ENCODE measurements at regions not wholly inside any gene's neighbourhood (a gene's known extent, or its start where the extent isn't known, plus 50 kb on each side); places are given as distances from the start of the nearest gene placed in this dataset.
A peak's percentile ranks its signal among the peaks of the same experiment; 100 is the strongest.

GRCh38 chr9:93829271-93830011 is 125.7 kb downstream of the BARX1 start:
- FAIRE-seq: no peak
- DNase-seq (ENCODE audit: low spot score): no peak

GRCh38 chr9:93828331-93829097 is 126.6 kb downstream of the BARX1 start:
- no peak for FAIRE-seq
- peak; percentile 2 for DNase-seq (ENCODE audit: low spot score)

- no peak for FAIRE-seq
- DNase-seq (ENCODE audit: low spot score): peak; percentile 86
Measured at GRCh38 chr9:93827545-93828330, 127.4 kb downstream of the BARX1 start.

GRCh38 chr9:93826905-93827544 is 128.1 kb downstream of the BARX1 start:
- FAIRE-seq: no peak
- DNase-seq (ENCODE audit: low spot score): no peak

- DNase-seq (ENCODE audit: low spot score) (no peak), FAIRE-seq (no peak)
Measured at GRCh38 chr9:93826209-93826608, 128.9 kb downstream of the BARX1 start.

- FAIRE-seq (no peak), DNase-seq (ENCODE audit: low spot score) (peak; percentile 2)
Measured at GRCh38 chr9:93825348-93826115, 129.6 kb downstream of the BARX1 start.

GRCh38 chr9:93824386-93825294 is 130.5 kb downstream of the BARX1 start:
- FAIRE-seq: no peak

GRCh38 chr9:93823245-93824072 is 131.7 kb downstream of the BARX1 start:
- peak; percentile 6 for DNase-seq (ENCODE audit: low spot score)
- no peak for FAIRE-seq

More at GRCh38 chr9:93824386-93825294, 130.5 kb downstream of the BARX1 start:
- DNase-seq (ENCODE audit: low spot score): peak; percentile 1

GRCh38 chr9:93822229-93822628 is 132.9 kb downstream of the BARX1 start:
- FAIRE-seq (no peak), DNase-seq (ENCODE audit: low spot score) (no peak)

GRCh38 chr9:93821307-93821703 is 133.8 kb downstream of the BARX1 start:
- FAIRE-seq: no peak
- DNase-seq (ENCODE audit: low spot score): peak; percentile 0

- peak; percentile 2 for DNase-seq (ENCODE audit: low spot score)
- FAIRE-seq: no peak
Measured at GRCh38 chr9:93820667-93821306, 134.4 kb downstream of the BARX1 start.

- FAIRE-seq (no peak), DNase-seq (ENCODE audit: low spot score) (peak; percentile 1)
Measured at GRCh38 chr9:93819905-93820304, 135.2 kb downstream of the BARX1 start.

GRCh38 chr9:93818827-93819472 is 136.2 kb downstream of the BARX1 start:
- DNase-seq (ENCODE audit: low spot score) (peak; percentile 2), FAIRE-seq (no peak)

- DNase-seq (ENCODE audit: low spot score): no peak
- no peak for FAIRE-seq
Measured at GRCh38 chr9:93818237-93818636, 136.9 kb downstream of the BARX1 start.

GRCh38 chr9:93815677-93816076 is 139.5 kb downstream of the BARX1 start:
- no peak for FAIRE-seq

GRCh38 chr9:93815135-93815534 is 140.0 kb downstream of the BARX1 start:
- DNase-seq (ENCODE audit: low spot score) (no peak), FAIRE-seq (no peak)

More at GRCh38 chr9:93815677-93816076, 139.5 kb downstream of the BARX1 start:
- DNase-seq (ENCODE audit: low spot score): no peak

- DNase-seq (ENCODE audit: low spot score) (peak; percentile 1), FAIRE-seq (no peak)
Measured at GRCh38 chr9:93814077-93814956, 140.8 kb downstream of the BARX1 start.

Data from urothelium cell line (cell line).